GM12874 (cell line): ENCODE measurements at regions not wholly inside any gene's neighbourhood (a gene's known extent, or its start where the extent isn't known, plus 50 kb on each side); places are given as distances from the start of the nearest gene placed in this dataset.

Source experiments
- CTCF ChIP-seq: IDR thresholded peaks from 2 replicates; pipeline ENCODE4 v1.5.1; 2011; ENCODE audit warnings: low read depth, mild to moderate bottlenecking, control low read depth, low read length, moderate library complexity; ENCODE audit not compliant: insufficient read depth

GRCh38 chr12:105729926-105730325 is 399.4 kb downstream of the C12orf75 start:
- TF ChIP-seq CTCF = no peak

- no peak for TF ChIP-seq CTCF
These were observed 403.1 kb downstream of the C12orf75 start for GRCh38 chr12:105733579-105733978.

GRCh38 chr12:105736498-105736897 is 402.3 kb downstream of the NUAK1 start:
- TF ChIP-seq CTCF = no peak

GRCh38 chr12:105738051-105738450 is 400.7 kb downstream of the NUAK1 start:
- no peak for TF ChIP-seq CTCF

- no peak for TF ChIP-seq CTCF
These were observed 398.4 kb downstream of the NUAK1 start for GRCh38 chr12:105740369-105740768.

- no peak for TF ChIP-seq CTCF
These were observed 397.6 kb downstream of the NUAK1 start for GRCh38 chr12:105740970-105741725.

GRCh38 chr12:105741786-105742566 is 396.8 kb downstream of the NUAK1 start:
- TF ChIP-seq CTCF = no peak
